ENCODE measurements at regions not wholly inside any gene's neighbourhood (a gene's known extent, or its start where the extent isn't known, plus 50 kb on each side); places are given as distances from the start of the nearest gene placed in this dataset.

DNA sequence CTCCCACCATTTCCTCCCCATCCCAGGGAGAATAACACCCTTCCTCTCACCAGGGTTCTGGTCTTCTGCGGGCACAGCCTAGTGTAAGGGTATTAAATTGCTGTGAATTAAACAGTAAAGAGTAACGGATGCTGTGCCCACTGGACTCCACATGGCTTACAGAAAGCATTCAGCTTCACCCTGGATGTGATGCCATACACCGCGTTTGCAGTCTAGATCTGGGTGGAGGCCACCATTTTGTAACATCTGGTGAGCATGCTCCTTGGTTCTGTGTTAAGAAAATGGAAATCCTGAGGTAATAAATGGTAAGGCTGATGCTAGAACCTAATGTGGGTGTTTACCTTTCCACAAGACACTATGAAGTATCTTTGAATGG, 331.8 kb upstream of the B3GAT1 start:
- no peak for TF ChIP-seq POLR2A (IDR thresholded peaks at IDR 0.05)
- TF ChIP-seq, protein P1, sequence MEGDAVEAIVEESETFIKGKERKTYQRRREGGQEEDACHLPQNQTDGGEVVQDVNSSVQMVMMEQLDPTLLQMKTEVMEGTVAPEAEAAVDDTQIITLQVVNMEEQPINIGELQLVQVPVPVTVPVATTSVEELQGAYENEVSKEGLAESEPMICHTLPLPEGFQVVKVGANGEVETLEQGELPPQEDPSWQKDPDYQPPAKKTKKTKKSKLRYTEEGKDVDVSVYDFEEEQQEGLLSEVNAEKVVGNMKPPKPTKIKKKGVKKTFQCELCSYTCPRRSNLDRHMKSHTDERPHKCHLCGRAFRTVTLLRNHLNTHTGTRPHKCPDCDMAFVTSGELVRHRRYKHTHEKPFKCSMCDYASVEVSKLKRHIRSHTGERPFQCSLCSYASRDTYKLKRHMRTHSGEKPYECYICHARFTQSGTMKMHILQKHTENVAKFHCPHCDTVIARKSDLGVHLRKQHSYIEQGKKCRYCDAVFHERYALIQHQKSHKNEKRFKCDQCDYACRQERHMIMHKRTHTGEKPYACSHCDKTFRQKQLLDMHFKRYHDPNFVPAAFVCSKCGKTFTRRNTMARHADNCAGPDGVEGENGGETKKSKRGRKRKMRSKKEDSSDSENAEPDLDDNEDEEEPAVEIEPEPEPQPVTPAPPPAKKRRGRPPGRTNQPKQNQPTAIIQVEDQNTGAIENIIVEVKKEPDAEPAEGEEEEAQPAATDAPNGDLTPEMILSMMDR (IDR thresholded peaks at IDR 0.05) = no peak
- TF ChIP-seq POLR2AphosphoS5 (IDR thresholded peaks at IDR 0.05; ENCODE audit: insufficient read depth in 1 of 2, low read depth in 1 of 2) = no peak
